WTC11 (cell line): ENCODE measurements at regions not wholly inside any gene's neighbourhood (a gene's known extent, or its start where the extent isn't known, plus 50 kb on each side); places are given as distances from the start of the nearest gene placed in this dataset.

Experiments
- ATAC-seq: fragments of 200-7000 bp; cut with Tn5 transposase; 2 replicates; pipeline ENCODE4 v1.10.0; 2021; ENCODE audit warnings: mild to moderate bottlenecking, moderate library complexity
- CTCF ChIA-PET: fragments of 300-600 bp; sonication (Branson Sonifier 250); formaldehyde crosslinking; loops from one replicate; lab custom pipeline; 2021; ENCODE audit warnings: antibody characterized with exemption; lab: Charles Lee
- POLR2A ChIA-PET: fragments of 350-600 bp; sonication (Branson Sonifier 250); formaldehyde crosslinking; loops from one replicate; lab custom pipeline; 2021; ENCODE audit warnings: antibody characterized with exemption; lab: Charles Lee
- DNase-seq: peaks from one replicate; pipeline ENCODE4 v3.0.0; 2021; ENCODE audit warnings: low spot score
- H3K27ac Mint-ChIP-seq: 2 replicates; pipeline ENCODE4 v1.8.0; 2021; ENCODE audit warnings: mixed read lengths
- H3K27me3 Mint-ChIP-seq: 2 replicates; pipeline ENCODE4 v1.8.0; 2021; ENCODE audit warnings: low read depth, mild to moderate bottlenecking, moderate library complexity, mixed read lengths
- H3K36me3 Mint-ChIP-seq: 2 replicates; pipeline ENCODE4 v1.8.0; 2021; ENCODE audit warnings: mixed read lengths
- H3K4me1 Mint-ChIP-seq: 2 replicates; pipeline ENCODE4 v1.8.0; 2022; ENCODE audit warnings: mixed read lengths
- H3K4me3 Mint-ChIP-seq: 2 replicates; pipeline ENCODE4 v1.8.0; 2021; ENCODE audit warnings: mild to moderate bottlenecking, moderate library complexity, mixed read lengths
- H3K9me3 Mint-ChIP-seq: 2 replicates; pipeline ENCODE4 v1.8.0; 2021; ENCODE audit warnings: mixed read lengths
- ETV6 ChIP-seq: sonication (generic); formaldehyde crosslinking; IDR thresholded peaks from 2 replicates; pipeline ENCODE4 v1.8.1; 2022; ENCODE audit warnings: mild to moderate bottlenecking, missing genetic modification reagents
- IRF1 ChIP-seq: sonication (generic); formaldehyde crosslinking; IDR thresholded peaks from 2 replicates; pipeline ENCODE4 v1.8.0; 2023; ENCODE audit warnings: missing genetic modification reagents
- IRF2 ChIP-seq: sonication (generic); formaldehyde crosslinking; IDR thresholded peaks from 2 replicates; pipeline ENCODE4 v1.8.0; 2022; ENCODE audit warnings: low read depth, missing genetic modification reagents, borderline replicate concordance
- KAT7 ChIP-seq: sonication (generic); formaldehyde crosslinking; IDR thresholded peaks from 2 replicates; pipeline ENCODE4 v1.8.1; 2023; ENCODE audit warnings: missing genetic modification reagents, mild to moderate bottlenecking, borderline replicate concordance
- MAX ChIP-seq: sonication (generic); formaldehyde crosslinking; IDR thresholded peaks from 2 replicates; pipeline ENCODE4 v1.8.0; 2022; ENCODE audit warnings: mild to moderate bottlenecking, missing genetic modification reagents
- NFATC4 ChIP-seq: fragments of 250-450 bp; sonication (Bioruptor Pico); IDR thresholded peaks from 2 replicates; pipeline ENCODE4 v1.9.0; 2021; ENCODE audit warnings: mild to moderate bottlenecking
- NFYB ChIP-seq: sonication (generic); formaldehyde crosslinking; conservative IDR thresholded peaks from 2 replicates; pipeline ENCODE4 v1.8.0; 2022; ENCODE audit warnings: low read depth, missing genetic modification reagents
- NR3C1 ChIP-seq: sonication (generic); formaldehyde crosslinking; conservative IDR thresholded peaks from 2 replicates; pipeline ENCODE4 v1.8.1; 2023; ENCODE audit warnings: low read depth, mild to moderate bottlenecking, missing genetic modification reagents
- PREB ChIP-seq: sonication (generic); formaldehyde crosslinking; IDR thresholded peaks from 2 replicates; pipeline ENCODE4 v1.8.1; 2022; ENCODE audit warnings: mild to moderate bottlenecking, missing genetic modification reagents, moderate library complexity, borderline replicate concordance
- TEAD1 ChIP-seq: sonication (generic); formaldehyde crosslinking; IDR thresholded peaks from 2 replicates; pipeline ENCODE4 v1.8.0; 2022; ENCODE audit warnings: mild to moderate bottlenecking, missing genetic modification reagents
- TP53 ChIP-seq: sonication (generic); formaldehyde crosslinking; IDR thresholded peaks from 2 replicates; pipeline ENCODE4 v1.8.1; 2023; ENCODE audit warnings: mild to moderate bottlenecking, missing genetic modification reagents
- ZBTB43 ChIP-seq: sonication (generic); formaldehyde crosslinking; IDR thresholded peaks from 2 replicates; pipeline ENCODE4 v1.8.1; 2023; ENCODE audit warnings: mild to moderate bottlenecking, missing genetic modification reagents
- ZNF232 ChIP-seq: sonication (generic); formaldehyde crosslinking; IDR thresholded peaks from 2 replicates; pipeline ENCODE4 v1.8.0; 2022; ENCODE audit warnings: mild to moderate bottlenecking, missing genetic modification reagents
- ZNF263 ChIP-seq: sonication (generic); formaldehyde crosslinking; IDR thresholded peaks from 2 replicates; pipeline ENCODE4 v1.8.1; 2022; ENCODE audit warnings: low read depth, mild to moderate bottlenecking, moderate library complexity, missing genetic modification reagents
- ZNF281 ChIP-seq: sonication (generic); formaldehyde crosslinking; IDR thresholded peaks from 2 replicates; pipeline ENCODE4 v1.8.0; 2023; ENCODE audit warnings: mild to moderate bottlenecking, missing genetic modification reagents
- ZNF423 ChIP-seq: fragments of 250-450 bp; sonication (Bioruptor Pico); IDR thresholded peaks from 2 replicates; pipeline ENCODE4 v2.1.2; 2022; ENCODE audit warnings: mild to moderate bottlenecking, moderate library complexity
- ZNF512 ChIP-seq: sonication (generic); formaldehyde crosslinking; IDR thresholded peaks from 2 replicates; pipeline ENCODE4 v1.8.1; 2022; ENCODE audit warnings: missing genetic modification reagents, borderline replicate concordance
- ZSCAN18 ChIP-seq: fragments of 250-450 bp; sonication (Bioruptor Pico); IDR thresholded peaks from 2 replicates; pipeline ENCODE4 v2.1.2; 2022; ENCODE audit warnings: mild to moderate bottlenecking, moderate library complexity

GRCh38 chr7:25321424-25321823 is 93.1 kb upstream of the NPVF start:
- no peak; the same call in 1 of the 2 replicates for ATAC-seq
- H3K4me3 Mint-ChIP-seq: no peak overlapping the region
- H3K9me3 Mint-ChIP-seq: no peaks in the 10 kb centered on the region
- no peak overlapping the region for H3K27ac Mint-ChIP-seq
- CTCF ChIA-PET: interaction anchor here (0.8 to 2.7 kb wide), 3 partner anchors 19 to 104 kb away, joined by 3 to 8 read pairs (median 5); no protein-coding TSS in a partner anchor
- POLR2A ChIA-PET: no interaction called here
- H3K4me1 Mint-ChIP-seq: peaks cover 46% of the 10 kb centered on the region
- H3K36me3 Mint-ChIP-seq: no peaks in the 10 kb centered on the region
- TF ChIP-seq ZNF232 (no peak), ZBTB43 (CRISPR knock-in tag) (no peak), IRF1 (no peak), PREB (CRISPR knock-in tag) (no peak), ZNF263 (CRISPR knock-in tag) (no peak), MAX (CRISPR knock-in tag) (no peak), ZNF281 (CRISPR knock-in tag) (no peak), KAT7 (CRISPR knock-in tag) (no peak), NFYB (CRISPR knock-in tag) (no peak), ETV6 (CRISPR knock-in tag) (no peak), NR3C1 (no peak), ZNF423 (CRISPR knock-in tag) (no peak), NFATC4 (CRISPR knock-in tag) (no peak), TP53 (CRISPR knock-in tag) (no peak), TEAD1 (CRISPR knock-in tag) (no peak), ZSCAN18 (no peak), ZNF512 (CRISPR knock-in tag) (no peak), IRF2 (CRISPR knock-in tag) (no peak)
- TF ChIP-seq, all 79 proteins: peak for 0
- no peak for DNase-seq
- H3K27me3 Mint-ChIP-seq: no peaks in the 10 kb centered on the region
